ENCODE measurements at regions not wholly inside any gene's neighbourhood (a gene's known extent, or its start where the extent isn't known, plus 50 kb on each side); places are given as distances from the start of the nearest gene placed in this dataset.
"Not testable (repeated sequence)": the region's sequence is repeated elsewhere in the genome, so short reads cannot be mapped to it uniquely, and the experiment has no call there.

DNA sequence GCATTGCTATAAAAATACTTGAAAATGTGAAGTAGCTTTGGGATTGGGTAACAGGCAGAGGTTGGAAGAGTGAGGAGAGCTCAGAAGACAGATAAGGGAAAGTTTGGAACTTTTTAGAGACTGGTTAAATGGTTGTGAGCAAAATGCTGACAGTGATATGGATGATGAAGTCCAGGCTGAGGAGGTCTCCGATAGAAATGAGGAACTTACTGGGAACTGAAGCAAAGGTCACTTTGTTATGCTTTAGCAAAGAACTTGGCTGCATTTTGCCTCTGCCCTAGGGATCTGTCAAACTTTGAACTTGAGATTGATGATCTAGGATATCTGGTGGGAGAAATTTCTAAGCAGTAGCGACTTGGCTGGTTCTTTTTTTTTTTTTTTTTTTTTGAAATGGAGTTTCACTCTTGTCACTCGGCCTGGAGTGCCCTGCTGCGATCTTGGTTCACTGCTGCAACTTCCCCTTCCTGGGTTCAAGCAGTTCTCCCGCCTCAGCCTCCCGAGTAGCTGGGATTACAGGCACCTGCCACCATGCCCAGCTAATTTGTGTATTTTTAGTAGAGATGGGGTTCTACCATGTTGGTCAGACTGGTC is 998.9 kb downstream of the TLE1 start:
- no peak for DNase-seq

DNA sequence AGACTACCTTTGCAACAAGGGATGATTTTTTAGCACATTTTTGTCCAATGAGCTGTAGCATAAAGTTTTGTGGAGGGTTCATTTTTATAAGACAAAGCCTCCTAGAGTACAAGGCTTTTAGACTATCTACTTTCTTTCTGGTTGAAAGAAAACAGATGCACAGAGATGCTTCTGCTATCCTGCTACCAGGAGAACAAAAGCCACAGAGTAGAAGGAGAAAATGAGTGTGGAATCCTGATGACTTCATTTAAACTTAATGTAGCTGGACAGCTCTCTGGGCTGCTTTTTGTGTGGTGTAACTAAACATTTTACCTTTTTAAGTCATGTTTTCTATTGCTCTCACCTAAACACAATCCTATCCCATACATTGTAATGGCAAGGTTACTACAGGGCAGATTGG is 1009.4 kb downstream of the TLE1 start:
- DNase-seq = no peak

DNA sequence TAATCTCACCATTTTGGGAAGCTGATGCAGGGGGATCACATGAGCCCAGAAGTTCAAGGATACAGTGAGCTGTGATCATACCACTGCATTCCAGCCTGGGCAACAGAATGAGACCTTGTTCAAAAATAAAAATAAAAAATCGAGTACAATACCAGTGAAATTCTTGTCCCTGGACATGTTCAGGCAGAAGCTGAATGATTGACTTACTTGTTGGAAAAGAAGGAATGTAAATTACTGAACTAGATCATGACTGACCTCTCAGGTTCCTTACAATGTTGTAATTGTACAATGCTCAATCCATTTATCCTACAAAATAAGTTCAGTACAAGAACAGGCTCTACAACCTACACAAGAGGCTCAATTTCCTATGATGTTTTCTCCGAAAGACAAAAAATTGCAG is 1010.4 kb downstream of the TLE1 start:
- DNase-seq = no peak

DNA sequence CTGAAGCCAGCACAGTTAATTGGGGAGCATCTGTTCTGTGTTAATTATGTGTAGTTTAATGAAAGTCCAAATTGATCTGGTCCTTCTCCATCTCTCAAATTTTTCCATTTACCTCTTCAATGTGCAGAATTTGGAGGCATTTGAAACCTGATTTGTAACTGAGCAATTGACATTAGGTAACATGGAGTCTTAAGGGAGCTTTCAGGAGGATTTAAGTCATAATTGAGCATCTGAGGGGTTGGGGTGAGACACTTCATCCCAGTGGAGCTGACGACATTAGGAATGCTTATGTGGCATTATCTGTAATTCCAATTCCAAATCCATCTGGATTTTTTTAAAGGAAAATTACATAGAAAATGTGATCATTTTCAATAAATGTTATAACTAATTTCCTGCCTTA is 1015.9 kb downstream of the TLE1 start:
- DNase-seq = no peak

GRCh38 chr9:80665479-80665878 is 1023.9 kb downstream of the TLE1 start:
- no peak for DNase-seq

DNA sequence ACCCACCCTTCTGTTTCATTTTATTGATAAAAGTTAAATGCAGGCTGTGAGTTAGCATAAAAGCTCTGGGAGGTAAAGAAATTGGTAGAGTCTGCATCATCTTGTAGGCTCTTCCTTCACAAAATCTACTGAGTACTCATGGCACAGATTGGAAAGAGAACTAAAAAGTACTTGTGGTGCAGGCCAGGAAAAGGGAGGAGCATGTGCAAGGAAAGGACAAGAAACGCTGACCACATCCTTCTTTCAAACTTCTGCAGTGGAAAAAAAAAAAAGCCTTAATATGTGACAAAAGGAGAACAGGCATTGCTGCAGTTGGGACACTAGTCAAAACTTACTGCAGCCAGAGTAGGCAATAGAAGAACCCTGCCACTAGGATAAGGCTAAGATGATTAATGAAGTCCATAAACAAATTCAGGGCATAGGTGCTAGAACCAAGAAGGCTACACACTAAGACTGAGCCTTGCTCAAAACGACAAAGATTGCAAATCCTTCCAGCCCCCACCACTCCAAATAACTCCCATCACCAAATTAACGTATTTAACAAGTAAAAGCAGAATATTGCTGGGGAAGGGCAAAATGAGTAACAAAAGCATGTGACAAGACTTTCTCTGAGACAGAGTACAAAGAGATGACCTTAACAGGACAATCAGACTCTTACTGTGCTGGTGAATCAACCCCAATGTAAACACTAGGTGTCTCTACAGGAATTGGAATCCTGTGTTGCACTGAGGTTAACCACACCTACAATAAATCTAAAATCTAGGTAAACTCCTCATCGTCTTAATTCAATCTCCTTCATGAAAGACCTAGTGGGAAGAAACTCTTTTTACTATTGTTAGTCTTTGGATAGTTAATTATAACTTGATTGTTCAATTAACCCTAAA is 1024.8 kb downstream of the TLE1 start:
- DNase-seq = no peak

DNA sequence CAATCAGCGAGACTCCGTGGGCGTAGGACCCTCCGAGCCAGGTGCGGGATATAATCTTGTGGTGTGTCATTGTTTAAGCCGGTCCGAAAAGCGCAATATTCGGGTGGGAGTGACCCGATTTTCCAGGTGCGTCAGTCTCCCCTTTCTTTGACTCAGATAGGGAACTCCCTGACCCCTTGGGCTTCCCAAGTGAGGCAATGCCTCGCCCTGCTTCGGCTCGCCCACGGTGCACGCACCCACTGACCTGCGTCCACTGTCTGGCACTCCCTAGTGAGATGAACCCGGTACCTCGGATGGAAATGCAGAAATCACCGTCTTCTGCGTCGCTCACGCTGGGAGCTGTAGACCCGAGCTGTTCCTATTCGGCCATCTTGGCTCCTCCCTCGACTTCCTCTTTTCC is 1029.6 kb downstream of the TLE1 start:
- not testable (repeated sequence) for DNase-seq

- DNase-seq = no peak
Measured at GRCh38 chr9:80651044-80651443, 1038.3 kb downstream of the TLE1 start.

GRCh38 chr9:80649496-80649895 is 1039.9 kb downstream of the TLE1 start:
- DNase-seq = no peak

- no peak for DNase-seq
Measured at GRCh38 chr9:80649001-80649420, 1040.3 kb downstream of the TLE1 start.

DNA sequence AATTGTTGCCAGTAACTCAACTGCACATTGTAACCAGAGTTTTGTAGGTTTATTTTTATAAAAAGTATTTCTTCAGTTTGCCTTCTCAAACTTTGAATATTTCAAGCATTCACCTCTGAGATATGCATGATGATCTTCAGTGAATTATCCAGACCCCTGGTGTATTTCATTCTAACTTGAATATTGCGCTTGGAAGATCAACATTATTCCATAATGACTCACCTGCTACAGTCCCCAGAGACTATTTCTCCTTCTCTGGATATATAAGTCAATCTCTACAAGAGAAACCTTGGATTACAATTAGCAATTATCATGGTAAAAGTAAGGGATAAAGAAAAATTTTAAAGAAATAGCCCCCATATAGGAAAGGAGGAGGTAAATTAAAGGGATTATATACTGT is 1041.0 kb downstream of the TLE1 start:
- DNase-seq = no peak

DNA sequence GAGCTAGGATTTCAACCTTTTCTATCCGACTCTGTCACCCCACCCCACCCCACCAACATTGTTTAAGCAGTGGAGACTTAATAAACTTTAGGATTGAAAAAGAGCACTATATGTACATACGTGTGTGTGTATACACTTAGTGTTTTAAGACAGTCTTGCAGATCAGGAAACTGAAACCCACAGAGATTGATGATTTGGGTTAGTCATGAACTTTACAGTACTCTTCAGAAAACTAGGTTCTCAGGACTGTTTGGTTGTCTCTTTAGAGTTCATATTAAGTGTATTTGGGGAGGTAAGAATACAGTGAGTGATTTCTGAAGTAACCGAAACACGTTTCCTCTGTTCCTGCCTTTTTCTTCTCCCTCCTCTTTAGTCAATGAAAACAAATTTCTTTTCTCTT is 1043.1 kb downstream of the TLE1 start:
- DNase-seq = no peak

DNA sequence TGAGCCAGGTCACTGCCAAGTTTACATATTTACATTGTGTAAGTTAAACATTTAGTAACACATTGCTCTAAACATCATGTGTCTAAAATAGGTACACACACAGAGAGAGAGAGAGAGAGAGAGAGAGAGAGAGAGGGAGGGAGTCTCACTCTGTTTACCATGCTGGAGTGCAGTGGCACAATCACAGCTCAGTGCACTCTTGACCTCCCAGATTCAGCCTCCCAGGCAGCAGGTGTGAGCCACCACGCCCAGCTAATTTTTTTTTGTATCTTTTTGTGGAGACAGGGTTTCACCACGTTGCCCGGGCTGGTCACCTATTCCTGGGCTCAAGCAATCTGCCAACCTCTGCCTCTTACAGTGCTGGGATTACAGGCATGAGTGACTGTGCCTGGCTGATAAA is 1045.3 kb downstream of the TLE1 start:
- DNase-seq = no peak

- DNase-seq = no peak
Measured at GRCh38 chr9:80635065-80635464, 1054.3 kb downstream of the TLE1 start.

- DNase-seq = no peak
Measured at GRCh38 chr9:80632041-80632440, 1057.3 kb downstream of the TLE1 start.

DNA sequence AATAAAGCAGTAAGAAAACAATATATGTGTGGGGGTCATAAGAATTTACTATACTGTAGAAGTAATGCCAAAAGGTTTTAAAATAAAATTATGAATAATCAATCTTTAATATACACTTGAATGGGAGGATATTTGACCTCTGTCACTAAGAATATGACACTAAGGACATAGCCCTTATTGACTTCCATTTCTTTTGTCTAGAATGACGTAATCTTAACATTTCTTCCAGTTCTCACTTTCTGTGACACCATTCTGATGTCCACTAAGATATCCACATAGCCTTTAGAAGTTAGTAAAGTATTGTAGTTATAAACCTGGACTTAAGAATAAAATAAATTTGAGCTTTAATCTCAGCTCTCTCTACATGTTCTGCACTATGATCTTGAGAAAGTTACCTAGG is 1050.7 kb downstream of the TLE4 start:
- DNase-seq = no peak

GRCh38 chr9:80619356-80619755 is 1047.6 kb downstream of the TLE4 start:
- no peak for DNase-seq

DNA sequence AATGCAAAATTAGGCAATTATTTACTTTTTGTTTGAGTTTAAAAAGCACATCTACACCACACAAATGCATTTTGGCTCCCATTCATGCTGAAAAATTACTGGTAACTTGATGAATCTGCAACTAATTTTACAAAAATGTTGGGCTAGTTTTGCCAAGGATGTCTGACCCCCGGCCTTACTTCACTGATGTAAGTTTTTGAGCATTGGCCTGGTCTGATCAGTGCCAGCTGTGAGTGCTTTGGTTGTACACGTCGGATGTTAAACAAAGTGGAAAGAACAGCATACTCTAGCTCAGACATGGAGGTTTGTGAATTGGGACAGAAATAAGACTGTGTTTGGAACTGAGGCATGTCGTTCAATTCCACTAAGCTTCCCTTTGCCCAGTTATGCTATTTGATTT is 1044.2 kb downstream of the TLE4 start:
- no peak for DNase-seq

- no peak for DNase-seq
Measured at GRCh38 chr9:80605793-80606192, 1034.0 kb downstream of the TLE4 start.

DNA sequence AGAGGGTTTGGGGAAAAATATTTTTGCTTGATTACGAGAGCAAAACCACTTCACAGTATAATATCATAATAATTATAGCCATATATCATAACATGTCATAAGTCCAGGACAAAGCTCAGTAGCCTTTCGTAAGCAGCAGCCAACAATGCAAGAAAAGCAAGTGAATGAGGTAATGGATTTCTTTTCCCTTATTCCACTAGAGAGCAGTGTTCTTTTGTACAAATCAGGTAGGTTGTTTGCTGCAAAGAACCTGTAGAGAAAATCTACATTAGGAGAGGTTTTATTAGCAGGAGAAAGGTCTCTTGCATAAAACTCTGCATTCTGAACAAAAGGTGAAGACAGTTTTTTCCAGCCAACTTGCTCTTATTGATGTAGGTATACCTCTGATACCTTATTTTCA is 1033.4 kb downstream of the TLE4 start:
- DNase-seq = no peak

GRCh38 chr9:80602291-80602690 is 1030.5 kb downstream of the TLE4 start:
- no peak for DNase-seq

DNA sequence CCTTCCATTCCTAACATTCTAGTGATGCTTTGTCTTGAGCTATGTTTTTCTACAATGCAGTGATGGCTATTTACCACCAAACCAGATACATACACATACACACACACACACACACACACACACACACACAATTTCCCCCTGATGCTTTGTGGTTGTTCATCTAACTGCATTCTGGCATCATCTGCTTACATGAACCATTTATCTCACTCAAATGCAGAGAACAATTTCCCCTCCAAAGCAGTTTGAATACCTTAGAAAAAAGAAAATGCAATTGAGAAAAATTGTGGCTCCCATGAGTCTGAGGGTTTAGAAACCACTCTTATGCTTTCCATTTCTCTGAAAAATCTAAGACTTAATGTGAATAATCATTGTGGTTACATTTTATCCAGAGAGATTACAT is 1024.8 kb downstream of the TLE4 start:
- DNase-seq = no peak

- no peak for DNase-seq
Measured at GRCh38 chr9:80595192-80595591, 1023.4 kb downstream of the TLE4 start.

DNA sequence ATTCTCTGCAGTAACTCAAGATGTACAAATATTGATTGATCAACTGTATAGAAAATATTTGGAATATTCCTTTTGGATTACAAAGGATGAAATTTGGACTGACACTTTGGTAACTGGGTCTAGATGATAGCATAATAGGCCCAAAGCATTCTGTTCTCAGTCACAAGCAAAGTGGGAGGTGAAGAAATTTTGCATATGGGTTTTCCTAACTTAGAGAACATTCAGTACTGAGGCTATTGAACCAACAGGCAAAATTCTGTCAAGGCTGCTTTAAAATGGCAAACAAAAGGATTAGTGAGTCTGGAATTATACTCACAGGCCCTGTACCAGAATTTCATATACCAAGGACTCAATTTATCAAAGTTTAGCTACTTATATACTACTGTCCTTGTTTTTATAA is 1020.6 kb downstream of the TLE4 start:
- DNase-seq = no peak
